HUES6 (cell line): ENCODE measurements at regions not wholly inside any gene's neighbourhood (a gene's known extent, or its start where the extent isn't known, plus 50 kb on each side); places are given as distances from the start of the nearest gene placed in this dataset.
"Not testable (repeated sequence)": the region's sequence is repeated elsewhere in the genome, so short reads cannot be mapped to it uniquely, and the experiment has no call there.

Experiments
- H3K27ac ChIP-seq: 2 replicates; pipeline ENCODE4 v1.7.0; 2013; ENCODE audit warnings: low read depth, mild to moderate bottlenecking, low read length, inconsistent platforms
- H3K27me3 ChIP-seq: 2 replicates; pipeline ENCODE4 v1.6.1; 2013; ENCODE audit warnings: low read length; ENCODE audit not compliant: control insufficient read depth, insufficient read depth
- H3K36me3 ChIP-seq: 2 replicates; pipeline ENCODE4 v1.6.1; 2013; ENCODE audit warnings: low read length; ENCODE audit not compliant: control insufficient read depth, insufficient read depth
- H3K4me1 ChIP-seq: 2 replicates; pipeline ENCODE4 v1.6.1; 2013; ENCODE audit warnings: low read length; ENCODE audit not compliant: control insufficient read depth, insufficient read depth
- H3K4me3 ChIP-seq: 2 replicates; pipeline ENCODE4 v1.5.1; 2013; ENCODE audit warnings: low read depth, low read length
- H3K9ac ChIP-seq: one replicate; pipeline ENCODE4 v1.6.1; 2013; ENCODE audit warnings: mild to moderate bottlenecking, low read length
- H3K9me3 ChIP-seq: 2 replicates; pipeline ENCODE4 v1.6.1; 2013; ENCODE audit warnings: low read depth, low read length; ENCODE audit not compliant: control insufficient read depth, insufficient read depth

DNA sequence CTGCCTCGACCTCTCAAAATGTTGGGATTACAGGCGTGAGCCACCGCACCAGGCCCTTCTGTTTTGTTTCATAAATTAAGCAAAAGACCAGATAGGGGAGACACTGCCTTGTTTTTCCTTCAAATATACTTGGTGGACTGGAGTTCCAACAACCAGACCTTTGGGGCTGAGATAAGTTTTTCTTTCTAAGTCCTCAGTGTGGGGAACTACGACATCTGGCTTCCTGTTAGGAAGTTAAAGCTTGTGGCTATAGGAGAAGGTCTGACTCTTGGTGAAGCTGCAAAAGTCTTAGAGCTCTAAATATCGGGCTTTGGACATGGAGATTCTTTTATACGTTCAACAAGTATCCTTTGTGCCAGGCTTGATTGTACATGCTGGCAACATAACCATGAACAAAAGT, 64.1 kb upstream of the EED start:
- Histone ChIP-seq H3K27ac (no peak overlapping the region), H3K36me3 (no peaks in the 10 kb centered on the region), H3K4me1 (no peaks in the 10 kb centered on the region), H3K27me3 (no peaks in the 10 kb centered on the region), H3K9me3 (no peaks in the 10 kb centered on the region), H3K4me3 (no peak overlapping the region), H3K9ac (no peak overlapping the region)

DNA sequence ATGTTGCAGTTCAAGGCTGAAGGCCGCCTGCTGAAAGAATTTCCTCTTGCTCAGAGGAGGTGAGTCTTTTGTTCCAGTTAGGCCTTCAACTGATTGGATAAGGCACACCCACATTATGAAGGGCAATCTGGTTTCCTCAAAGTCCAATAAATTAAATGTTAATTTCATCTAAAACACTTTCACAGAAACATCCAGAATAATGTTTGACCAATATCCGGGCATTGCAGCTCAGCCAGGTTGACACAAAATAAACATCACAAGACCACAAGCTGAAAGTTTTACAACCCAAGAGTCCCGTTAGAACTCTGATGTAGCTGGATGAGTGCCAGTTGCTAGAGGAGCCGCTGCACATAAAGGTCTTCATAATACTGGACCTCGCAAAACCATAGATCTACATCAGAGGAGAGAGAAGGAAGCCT, 64.9 kb upstream of the EED start:
- H3K27ac ChIP-seq, result no peak overlapping the region
- no peaks in the 10 kb centered on the region for H3K27me3 ChIP-seq
- no peak overlapping the region for H3K4me3 ChIP-seq
- H3K4me1 ChIP-seq, result no peaks in the 10 kb centered on the region
- no peaks in the 10 kb centered on the region for H3K36me3 ChIP-seq
- H3K9me3 ChIP-seq, result no peaks in the 10 kb centered on the region
- no peak overlapping the region for H3K9ac ChIP-seq

DNA sequence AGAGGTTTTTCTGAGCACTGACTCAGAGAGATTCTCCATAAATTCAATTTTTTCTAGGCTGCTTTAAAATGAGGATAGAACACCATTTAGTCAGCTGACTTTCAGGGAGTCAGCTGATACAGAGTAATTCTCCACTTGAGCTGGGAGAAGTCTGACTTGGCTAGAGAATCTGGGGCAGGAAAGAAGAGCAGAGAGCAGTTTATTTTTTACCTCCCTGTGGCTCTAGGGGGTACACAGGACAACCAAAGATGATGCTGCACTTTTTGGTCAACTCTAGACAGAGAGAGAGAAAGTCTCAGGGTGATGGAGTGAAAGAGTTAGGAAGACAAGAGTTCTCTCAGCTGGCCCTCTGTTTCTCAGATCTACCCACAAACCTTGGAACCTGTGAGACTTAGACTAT, 67.3 kb upstream of the EED start:
- Histone ChIP-seq H3K27ac (no peak overlapping the region), H3K9me3 (no peaks in the 10 kb centered on the region), H3K9ac (no peak overlapping the region), H3K36me3 (no peaks in the 10 kb centered on the region), H3K27me3 (no peaks in the 10 kb centered on the region), H3K4me1 (no peaks in the 10 kb centered on the region), H3K4me3 (no peak overlapping the region)

DNA sequence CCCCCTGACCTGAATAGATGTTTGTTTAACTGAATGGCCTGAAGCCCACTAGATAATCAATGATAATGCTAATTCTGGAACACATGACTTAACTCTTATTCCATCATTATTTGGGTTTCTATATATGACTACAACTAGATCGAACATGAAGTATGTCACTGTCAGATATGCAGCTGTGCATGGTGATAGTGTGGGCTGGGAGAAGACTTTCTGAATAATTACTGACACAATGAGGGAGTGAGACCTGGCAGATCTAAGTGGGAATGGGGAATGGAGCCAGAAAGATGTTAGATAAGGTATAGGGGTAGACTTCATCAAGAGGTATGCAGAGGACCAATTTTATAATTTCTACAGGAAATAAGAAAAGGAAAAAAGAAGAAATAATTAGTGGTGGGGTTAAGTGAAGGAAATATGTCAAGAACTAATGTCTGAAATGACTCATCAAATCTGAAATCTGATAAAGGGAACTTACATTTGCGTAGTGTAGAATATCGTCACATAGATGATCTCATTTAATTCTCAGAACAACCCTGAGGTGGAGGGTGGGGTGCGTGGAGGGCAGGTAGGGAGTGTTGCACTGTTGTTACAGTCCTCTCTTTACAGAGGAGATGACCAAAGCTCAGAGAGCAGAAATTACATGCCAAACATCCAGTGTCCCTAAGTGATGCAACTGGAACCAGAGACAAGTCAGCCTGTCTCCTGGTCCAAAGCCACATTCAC, 68.2 kb upstream of the EED start:
- Histone ChIP-seq H3K4me1 (no peaks in the 10 kb centered on the region), H3K27ac (no peak overlapping the region)

DNA sequence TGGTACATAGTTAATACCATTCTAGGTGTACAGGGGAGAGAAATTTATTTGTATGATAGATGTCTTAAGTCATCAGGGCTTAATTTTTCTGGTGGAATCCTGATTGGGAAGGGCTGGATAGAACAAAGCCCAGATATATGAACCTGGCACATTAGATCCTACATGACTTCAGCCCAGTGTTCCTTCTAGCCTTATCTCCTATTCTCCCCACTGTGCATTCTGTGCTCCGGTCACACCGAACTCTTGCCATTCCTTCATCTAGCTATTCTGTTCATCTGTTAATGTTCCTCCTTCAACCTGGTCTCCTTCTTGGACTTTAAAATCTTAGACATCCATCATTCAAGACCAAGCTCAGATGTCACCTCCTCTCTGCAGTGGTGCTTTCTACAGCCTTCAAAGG, 68.9 kb upstream of the EED start:
- Histone ChIP-seq H3K4me1 (no peaks in the 10 kb centered on the region), H3K9me3 (no peaks in the 10 kb centered on the region), H3K27me3 (no peaks in the 10 kb centered on the region), H3K36me3 (no peaks in the 10 kb centered on the region), H3K9ac (no peak overlapping the region), H3K27ac (no peak overlapping the region), H3K4me3 (no peak overlapping the region)

More for the DNA sequence above, 68.2 kb upstream of the EED start:
- Histone ChIP-seq H3K36me3 (no peaks in the 10 kb centered on the region), H3K4me3 (no peak overlapping the region), H3K27me3 (no peaks in the 10 kb centered on the region), H3K9ac (no peak overlapping the region), H3K9me3 (no peaks in the 10 kb centered on the region)

DNA sequence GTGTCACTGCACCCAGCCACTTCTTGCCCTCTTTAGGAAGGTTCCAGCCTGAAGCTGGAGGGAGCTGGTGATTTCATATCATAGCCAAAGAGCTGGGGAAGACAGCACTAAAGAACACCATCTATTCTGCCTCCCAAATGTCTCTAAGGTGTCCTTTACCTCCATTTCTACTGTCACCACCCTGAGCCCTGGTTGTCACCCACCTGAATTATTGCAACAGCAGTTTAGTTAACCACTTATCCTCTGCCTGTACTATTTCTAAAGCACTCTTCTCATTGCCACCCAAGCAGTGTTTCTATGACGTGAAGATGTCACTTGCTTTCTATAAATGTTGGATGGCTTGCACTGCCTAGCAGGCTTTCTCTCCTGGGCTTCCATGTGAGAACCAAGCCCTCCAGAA, 69.4 kb upstream of the EED start:
- H3K9ac ChIP-seq, result no peak overlapping the region
- no peaks in the 10 kb centered on the region for H3K27me3 ChIP-seq
- H3K27ac ChIP-seq, result no peak overlapping the region
- H3K4me3 ChIP-seq, result no peak overlapping the region
- no peaks in the 10 kb centered on the region for H3K9me3 ChIP-seq
- H3K36me3 ChIP-seq, result no peaks in the 10 kb centered on the region
- H3K4me1 ChIP-seq, result no peaks in the 10 kb centered on the region

DNA sequence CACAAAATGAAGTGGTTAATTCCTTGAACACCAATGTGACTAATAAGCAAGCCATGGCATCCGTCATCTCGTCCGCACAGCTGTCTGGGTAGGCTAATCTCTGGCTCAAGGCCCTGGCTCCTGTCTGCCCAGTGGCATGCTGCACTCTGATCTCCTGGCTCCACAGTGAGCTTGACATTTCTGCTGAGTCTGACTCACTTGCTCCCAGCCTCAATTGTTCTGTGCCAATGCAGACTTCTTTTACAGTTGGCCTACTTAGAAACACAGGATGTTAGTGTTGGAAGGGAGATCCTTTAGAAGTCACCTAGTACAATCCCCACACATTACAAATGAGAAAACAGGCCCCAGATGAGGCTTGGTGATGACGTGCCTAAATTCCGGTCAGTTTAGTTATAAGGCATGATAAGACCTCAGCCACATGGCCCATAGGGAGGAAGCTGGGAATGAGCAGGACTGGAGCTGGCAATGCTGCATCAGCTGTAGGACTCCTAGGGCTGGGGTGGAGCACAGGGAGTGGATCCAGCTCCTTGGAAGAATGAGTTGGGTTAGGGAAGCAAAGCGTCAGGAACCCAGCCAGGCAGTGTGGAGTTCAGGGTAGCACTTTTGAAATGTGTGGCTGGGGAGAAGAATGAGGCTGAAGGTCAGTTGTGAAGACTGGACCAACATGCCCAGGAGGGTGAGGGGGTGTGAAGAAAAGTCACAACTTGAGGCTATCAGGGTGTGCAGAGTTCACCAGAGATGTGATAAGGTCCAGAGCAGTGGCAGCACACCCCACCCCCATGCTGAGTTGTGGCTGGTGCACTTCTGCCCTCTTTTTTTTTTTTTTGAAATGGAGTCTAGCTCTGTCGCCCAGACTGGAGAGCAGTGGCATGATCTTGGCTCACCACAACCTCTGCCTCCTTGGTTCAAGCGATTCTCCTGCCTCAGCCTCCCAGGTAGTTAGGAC, 70.2 kb upstream of the EED start:
- no peaks in the 10 kb centered on the region for H3K27me3 ChIP-seq
- no peaks in the 10 kb centered on the region for H3K36me3 ChIP-seq
- no peak overlapping the region for H3K27ac ChIP-seq
- H3K9ac ChIP-seq, result no peak overlapping the region
- no peaks in the 10 kb centered on the region for H3K9me3 ChIP-seq
- H3K4me3 ChIP-seq, result no peak overlapping the region
- no peaks in the 10 kb centered on the region for H3K4me1 ChIP-seq

DNA sequence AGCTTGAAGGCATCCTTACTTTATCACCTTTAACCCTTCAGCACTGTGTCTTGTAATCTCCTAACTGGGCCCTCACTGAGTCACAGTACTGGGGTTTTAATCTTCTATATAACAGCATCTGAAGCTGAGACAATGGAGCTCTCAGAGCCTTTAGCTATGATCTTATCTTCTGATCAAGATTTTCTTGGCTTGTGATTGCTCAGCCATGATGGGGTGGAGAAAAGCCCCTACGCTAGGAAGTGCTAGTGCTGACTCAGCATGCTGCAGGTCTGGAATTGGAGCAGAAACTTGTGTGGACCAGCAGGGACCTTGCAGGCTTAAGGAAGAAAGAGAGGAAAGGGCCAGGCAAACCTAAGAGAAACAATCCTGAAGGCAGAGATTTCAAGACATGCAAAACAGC, 71.7 kb upstream of the EED start:
- Histone ChIP-seq H3K9me3 (no peaks in the 10 kb centered on the region), H3K4me3 (no peak overlapping the region), H3K9ac (peak overlapping the region; percentile 17), H3K27ac (no peak overlapping the region), H3K4me1 (no peaks in the 10 kb centered on the region), H3K36me3 (no peaks in the 10 kb centered on the region), H3K27me3 (no peaks in the 10 kb centered on the region)

DNA sequence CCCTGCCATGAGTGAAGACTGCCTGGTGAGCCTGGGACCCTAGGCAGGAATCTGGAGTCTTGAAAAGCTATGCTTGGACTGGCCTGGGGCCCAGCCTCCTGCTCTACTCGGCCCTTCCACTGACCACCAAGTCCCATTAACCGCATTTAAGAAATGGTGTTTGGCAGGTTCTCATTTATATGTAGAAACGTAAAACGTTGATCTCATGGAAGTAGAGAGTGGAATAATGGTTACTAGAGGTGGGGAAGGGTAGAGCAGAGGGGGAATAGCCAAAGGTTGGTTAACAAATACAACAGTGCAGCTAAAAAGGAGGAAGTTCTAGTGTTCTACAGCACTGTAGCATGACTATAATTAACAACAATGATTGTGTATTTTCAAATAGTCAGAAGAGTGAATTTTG, 72.9 kb upstream of the EED start:
- H3K36me3 ChIP-seq, result no peaks in the 10 kb centered on the region
- no peaks in the 10 kb centered on the region for H3K27me3 ChIP-seq
- no peak overlapping the region for H3K9ac ChIP-seq
- no peak overlapping the region for H3K4me3 ChIP-seq
- no peaks in the 10 kb centered on the region for H3K4me1 ChIP-seq
- H3K27ac ChIP-seq, result no peak overlapping the region
- no peaks in the 10 kb centered on the region for H3K9me3 ChIP-seq

DNA sequence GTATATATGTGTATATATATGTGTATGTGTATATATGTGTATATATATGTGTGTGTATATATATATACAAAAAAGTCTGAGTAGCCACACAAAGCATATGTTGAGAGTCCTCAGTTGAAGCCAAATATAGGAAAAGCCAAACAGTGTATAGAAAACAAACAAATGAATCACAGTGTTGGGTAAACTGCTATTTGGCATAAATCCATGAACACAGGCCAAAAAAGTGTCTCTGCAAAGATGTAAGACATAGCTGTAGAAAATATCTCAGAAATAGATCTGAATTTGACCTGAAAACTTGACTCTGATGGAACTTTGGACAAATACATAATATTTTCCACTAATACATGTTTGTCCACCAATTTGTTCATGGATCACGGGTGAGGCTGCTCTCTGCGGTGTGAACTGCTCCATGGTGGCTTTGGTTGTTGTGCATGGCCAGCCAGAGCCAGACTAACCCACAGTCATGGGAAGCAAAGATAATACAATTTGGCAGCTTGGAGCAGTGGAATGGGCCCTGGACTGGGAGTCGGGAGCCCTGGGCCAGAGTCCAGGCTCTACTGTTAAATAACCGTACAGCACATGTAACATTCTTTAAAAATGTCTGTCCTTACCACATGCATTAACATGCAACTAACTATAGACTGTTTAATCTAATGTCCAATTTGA, 76.9 kb upstream of the EED start:
- 0 out of 2 replicates have a peak, but pooled peaks cover 3% of the 10 kb centered on the region for H3K9me3 ChIP-seq
- no peak overlapping the region for H3K4me3 ChIP-seq
- no peak overlapping the region for H3K27ac ChIP-seq

DNA sequence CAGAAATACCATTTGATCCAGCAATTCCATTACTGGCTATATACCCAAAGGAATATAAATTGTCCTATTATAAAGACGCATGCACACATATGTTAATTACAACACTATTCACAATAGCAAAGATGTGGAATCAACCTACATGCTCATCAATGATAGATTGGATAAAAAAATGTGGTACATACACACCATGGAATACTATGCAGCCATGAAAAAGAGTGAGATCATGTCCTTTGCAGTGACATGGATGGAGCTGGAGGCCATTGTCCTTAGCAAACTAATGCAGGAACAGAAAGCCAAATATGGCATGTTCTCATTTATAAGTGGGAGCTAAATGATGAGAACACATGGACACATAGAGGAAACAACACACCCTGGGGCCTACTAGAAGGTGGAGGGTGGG, 78.3 kb upstream of the EED start:
- not testable (repeated sequence) for H3K27ac ChIP-seq, H3K36me3 ChIP-seq, H3K9ac ChIP-seq, H3K4me3 ChIP-seq, H3K9me3 ChIP-seq, H3K4me1 ChIP-seq, H3K27me3 ChIP-seq

More for the DNA sequence above, 76.9 kb upstream of the EED start:
- no peak overlapping the region for H3K9ac ChIP-seq
- H3K36me3 ChIP-seq, result no peaks in the 10 kb centered on the region
- no peaks in the 10 kb centered on the region for H3K4me1 ChIP-seq
- H3K27me3 ChIP-seq, result no peaks in the 10 kb centered on the region
